Esophagus muscularis mucosa (tissue), 4 donors: ENCODE measurements at regions not wholly inside any gene's neighbourhood (a gene's known extent, or its start where the extent isn't known, plus 50 kb on each side); places are given as distances from the start of the nearest gene placed in this dataset.

Source experiments
- CTCF ChIP-seq, 3 experiments: fragments of 200-600 bp in 2 of 3; fragments of 450-650 bp in 1 of 3; sonication (generic) in 2 of 3; IDR thresholded peaks; one replicate each; pipeline ENCODE4 v1.5.1; 2017 to 2019; ENCODE audit warnings: antibody characterized with exemption in 3 of 3, mild to moderate bottlenecking in 2 of 3, moderate library complexity in 1 of 3
- EP300 ChIP-seq: sonication (generic); formaldehyde crosslinking; IDR thresholded peaks from one replicate; pipeline ENCODE4 v1.6.1; 2017; ENCODE audit warnings: antibody characterized with exemption
- POLR2A ChIP-seq: fragments of 450-650 bp; IDR thresholded peaks from one replicate; pipeline ENCODE4 v1.6.1; 2017; ENCODE audit warnings: antibody characterized with exemption, moderate library complexity, mild to moderate bottlenecking, low read depth
- POLR2AphosphoS5 ChIP-seq, 2 donors: sonication (generic); formaldehyde crosslinking; IDR thresholded peaks; one replicate each; pipeline ENCODE4 v1.6.1; 2017; ENCODE audit warnings: antibody characterized with exemption in 2 of 2

GRCh38 chr3:34919025-34919424 lies 720.3 kb upstream of the ARPP21 start:
- TF ChIP-seq CTCF (IDR thresholded peaks at IDR 0.05) (no peak), EP300 (no peak), POLR2AphosphoS5 (IDR thresholded peaks at IDR 0.05) (no peak), POLR2A (no peak)
